IPS-NIHi11 (cell line): ENCODE measurements at regions not wholly inside any gene's neighbourhood (a gene's known extent, or its start where the extent isn't known, plus 50 kb on each side); places are given as distances from the start of the nearest gene placed in this dataset.
"Not testable (repeated sequence)": the region's sequence is repeated elsewhere in the genome, so short reads cannot be mapped to it uniquely, and the experiment has no call there.

Experiments
- DNase-seq: peaks from one replicate; pipeline ENCODE4 v3.0.0; 2012; ENCODE audit warnings: mixed read lengths, low spot score

GRCh38 chr10:84943541-84943940 lies 615.2 kb downstream of the CCSER2 start:
- DNase-seq: no peak

GRCh38 chr10:84944187-84944586 lies 615.8 kb downstream of the CCSER2 start:
- no peak for DNase-seq

GRCh38 chr10:84945791-84946190 lies 617.4 kb downstream of the CCSER2 start:
- DNase-seq: no peak

GRCh38 chr10:84946904-84947303 lies 618.5 kb downstream of the CCSER2 start:
- DNase-seq: no peak

GRCh38 chr10:84948644-84949043 lies 620.3 kb downstream of the CCSER2 start:
- no peak for DNase-seq

GRCh38 chr10:84951616-84952015 lies 623.2 kb downstream of the CCSER2 start:
- DNase-seq: no peak

GRCh38 chr10:84957427-84957826 lies 629.0 kb downstream of the CCSER2 start:
- DNase-seq: no peak

GRCh38 chr10:84965468-84965867 lies 637.1 kb downstream of the CCSER2 start:
- DNase-seq: no peak

GRCh38 chr10:84966708-84967441 lies 638.5 kb downstream of the CCSER2 start:
- no peak for DNase-seq

GRCh38 chr10:84969297-84969696 lies 640.9 kb downstream of the CCSER2 start:
- not testable (repeated sequence) for DNase-seq

GRCh38 chr10:84987039-84987438 lies 658.6 kb downstream of the CCSER2 start:
- DNase-seq: no peak

GRCh38 chr10:84988011-84988410 lies 659.6 kb downstream of the CCSER2 start:
- no peak for DNase-seq

- DNase-seq: no peak
Measured at GRCh38 chr10:84990713-84991112, 662.3 kb downstream of the CCSER2 start.

GRCh38 chr10:84991301-84991700 lies 662.9 kb downstream of the CCSER2 start:
- no peak for DNase-seq

- DNase-seq: no peak
Measured at GRCh38 chr10:84993251-84994035, 665.1 kb downstream of the CCSER2 start.

- DNase-seq: no peak
Measured at GRCh38 chr10:84994722-84995121, 666.3 kb downstream of the CCSER2 start.

- no peak for DNase-seq
Measured at GRCh38 chr10:84996580-84996979, 668.2 kb downstream of the CCSER2 start.

GRCh38 chr10:84997870-84998269 lies 669.5 kb downstream of the CCSER2 start:
- DNase-seq: no peak

- DNase-seq: no peak
Measured at GRCh38 chr10:84999929-85000328, 671.5 kb downstream of the CCSER2 start.

- no peak for DNase-seq
Measured at GRCh38 chr10:85003083-85003482, 674.7 kb downstream of the CCSER2 start.

- no peak for DNase-seq
Measured at GRCh38 chr10:85008488-85009184, 680.2 kb downstream of the CCSER2 start.

- no peak for DNase-seq
Measured at GRCh38 chr10:85012305-85012704, 683.9 kb downstream of the CCSER2 start.
